ENCODE measurements at regions not wholly inside any gene's neighbourhood (a gene's known extent, or its start where the extent isn't known, plus 50 kb on each side); places are given as distances from the start of the nearest gene placed in this dataset.

- no peak for TF ChIP-seq CTCF (IDR thresholded peaks at IDR 0.05)
- TF ChIP-seq POLR2A (IDR thresholded peaks at IDR 0.05) = no peak
- TF ChIP-seq POLR2AphosphoS5 (IDR thresholded peaks at IDR 0.05) = no peak
Measured at GRCh38 chr19:13604902-13605586, 98.8 kb upstream of the CACNA1A start.
